Subcutaneous abdominal adipose tissue (tissue), 5 donors: ENCODE measurements at regions not wholly inside any gene's neighbourhood (a gene's known extent, or its start where the extent isn't known, plus 50 kb on each side); places are given as distances from the start of the nearest gene placed in this dataset.

Experiments
- H3K27ac ChIP-seq: one replicate; pipeline ENCODE4 v1.7.0; 2013; ENCODE audit warnings: low read depth, mild to moderate bottlenecking, inconsistent platforms, low read length, moderate library complexity
- H3K27me3 ChIP-seq, 5 donors: one replicate each; pipeline ENCODE4 v1.7.0; 2013; ENCODE audit warnings: low read length in 5 of 5, inconsistent platforms in 1 of 5; ENCODE audit not compliant: control insufficient read depth in 5 of 5, insufficient read depth in 4 of 5
- H3K36me3 ChIP-seq, 5 donors: one replicate each; pipeline ENCODE4 v1.7.0; 2013; ENCODE audit warnings: low read length in 5 of 5; ENCODE audit not compliant: control insufficient read depth in 5 of 5, insufficient read depth in 5 of 5
- H3K4me1 ChIP-seq, 5 donors: one replicate each; pipeline ENCODE4 v1.7.0; 2013; ENCODE audit warnings: low read length in 5 of 5, mild to moderate bottlenecking in 3 of 5, moderate library complexity in 1 of 5; ENCODE audit not compliant: control insufficient read depth in 5 of 5, insufficient read depth in 5 of 5
- H3K4me3 ChIP-seq, 5 donors: one replicate each; pipeline ENCODE4 v1.7.0; 2013; ENCODE audit warnings: low read length in 5 of 5, low read depth in 1 of 5
- H3K9ac ChIP-seq, 5 donors: one replicate each; pipeline ENCODE4 v1.7.0; 2013; ENCODE audit warnings: low read length in 5 of 5, mild to moderate bottlenecking in 4 of 5, moderate library complexity in 3 of 5
- H3K9me3 ChIP-seq, 5 donors: one replicate each; pipeline ENCODE4 v1.7.0; 2013; ENCODE audit warnings: low read length in 5 of 5; ENCODE audit not compliant: control insufficient read depth in 5 of 5
- donor health status: healthy.
- donor health status: healthy.
- donor health status: healthy.
- donor health status: healthy.
- donor health status: healthy.

- Histone ChIP-seq H3K27me3 (no peaks in the 10 kb centered on the region), H3K9me3 (peaks cover 0 to 3% (median 0%) of the 10 kb centered on the region in 5 donors)
Observed at GRCh38 chr2:57850415-57851130, 196.0 kb upstream of the VRK2 start.

GRCh38 chr2:57855212-57855611 is 191.4 kb upstream of the VRK2 start:
- Histone ChIP-seq H3K4me3 (no peak overlapping the region), H3K9ac (no peak overlapping the region), H3K27ac (no peak overlapping the region), H3K27me3 (no peaks in the 10 kb centered on the region), H3K9me3 (no peaks in the 10 kb centered on the region), H3K4me1 (no peaks in the 10 kb centered on the region), H3K36me3 (no peaks in the 10 kb centered on the region)

More at GRCh38 chr2:57850415-57851130, 196.0 kb upstream of the VRK2 start:
- H3K36me3 ChIP-seq, result no peaks in the 10 kb centered on the region
- no peak overlapping the region for H3K27ac ChIP-seq
- H3K4me1 ChIP-seq, result no peaks in the 10 kb centered on the region
- H3K4me3 ChIP-seq, result no peak overlapping the region
- H3K9ac ChIP-seq, result no peak overlapping the region

- Histone ChIP-seq H3K36me3 (no peaks in the 10 kb centered on the region), H3K27ac (no peak overlapping the region), H3K9me3 (no peaks in the 10 kb centered on the region), H3K4me1 (no peaks in the 10 kb centered on the region), H3K9ac (no peak overlapping the region), H3K27me3 (no peaks in the 10 kb centered on the region), H3K4me3 (no peak overlapping the region)
Observed at GRCh38 chr2:57859755-57860154, 186.9 kb upstream of the VRK2 start.

GRCh38 chr2:57862153-57862552 is 184.5 kb upstream of the VRK2 start:
- H3K9ac ChIP-seq, result no peak overlapping the region

GRCh38 chr2:57862727-57863126 is 183.9 kb upstream of the VRK2 start:
- H3K9ac ChIP-seq, result no peak overlapping the region
- H3K27me3 ChIP-seq, result no peaks in the 10 kb centered on the region
- H3K4me3 ChIP-seq, result no peak overlapping the region
- no peak overlapping the region for H3K27ac ChIP-seq
- no peaks in the 10 kb centered on the region for H3K4me1 ChIP-seq
- no peaks in the 10 kb centered on the region for H3K36me3 ChIP-seq
- no peaks in the 10 kb centered on the region for H3K9me3 ChIP-seq

More at GRCh38 chr2:57862153-57862552, 184.5 kb upstream of the VRK2 start:
- H3K4me1 ChIP-seq, result no peaks in the 10 kb centered on the region
- H3K27me3 ChIP-seq, result no peaks in the 10 kb centered on the region
- no peak overlapping the region for H3K4me3 ChIP-seq
- H3K9me3 ChIP-seq, result no peaks in the 10 kb centered on the region
- no peak overlapping the region for H3K27ac ChIP-seq
- H3K36me3 ChIP-seq, result no peaks in the 10 kb centered on the region

GRCh38 chr2:57864926-57865325 is 181.7 kb upstream of the VRK2 start:
- Histone ChIP-seq H3K4me1 (no peaks in the 10 kb centered on the region), H3K4me3 (no peak overlapping the region), H3K9ac (no peak overlapping the region), H3K27me3 (no peaks in the 10 kb centered on the region), H3K36me3 (no peaks in the 10 kb centered on the region), H3K9me3 (no peaks in the 10 kb centered on the region), H3K27ac (no peak overlapping the region)

GRCh38 chr2:57867730-57868129 is 178.9 kb upstream of the VRK2 start:
- H3K4me1 ChIP-seq, result no peaks in the 10 kb centered on the region
- H3K27me3 ChIP-seq, result no peaks in the 10 kb centered on the region
- no peaks in the 10 kb centered on the region for H3K9me3 ChIP-seq
- no peak overlapping the region for H3K4me3 ChIP-seq
- H3K9ac ChIP-seq, result no peak overlapping the region
- no peaks in the 10 kb centered on the region for H3K36me3 ChIP-seq
- H3K27ac ChIP-seq, result no peak overlapping the region

GRCh38 chr2:57868619-57869139 is 177.9 kb upstream of the VRK2 start:
- H3K9ac ChIP-seq, result no peak overlapping the region
- H3K27me3 ChIP-seq, result no peaks in the 10 kb centered on the region
- no peaks in the 10 kb centered on the region for H3K36me3 ChIP-seq
- no peaks in the 10 kb centered on the region for H3K9me3 ChIP-seq
- no peak overlapping the region for H3K27ac ChIP-seq
- H3K4me1 ChIP-seq, result no peaks in the 10 kb centered on the region
- no peak overlapping the region for H3K4me3 ChIP-seq

- Histone ChIP-seq H3K27me3 (no peaks in the 10 kb centered on the region), H3K4me1 (no peaks in the 10 kb centered on the region), H3K36me3 (no peaks in the 10 kb centered on the region), H3K4me3 (no peak overlapping the region), H3K9ac (no peak overlapping the region), H3K9me3 (no peaks in the 10 kb centered on the region), H3K27ac (no peak overlapping the region)
Observed at GRCh38 chr2:57869758-57870344, 176.8 kb upstream of the VRK2 start.

- H3K4me3 ChIP-seq, result no peak overlapping the region
- H3K9ac ChIP-seq, result no peak overlapping the region
- H3K4me1 ChIP-seq, result peaks cover 1 to 29% (median 22%) of the 10 kb centered on the region in 5 donors
- no peaks in the 10 kb centered on the region for H3K9me3 ChIP-seq
- H3K27ac ChIP-seq, result no peak overlapping the region
- H3K27me3 ChIP-seq, result no peaks in the 10 kb centered on the region
- no peaks in the 10 kb centered on the region for H3K36me3 ChIP-seq
Observed at GRCh38 chr2:57876313-57876712, 170.3 kb upstream of the VRK2 start.
